CD4-positive, alpha-beta T cell treated with Interleukin-1 beta for 1 hour (primary cell): ENCODE measurements at regions not wholly inside any gene's neighbourhood (a gene's known extent, or its start where the extent isn't known, plus 50 kb on each side); places are given as distances from the start of the nearest gene placed in this dataset.

Experiments used
- DNase-seq, 2 donors: peaks; one replicate each; pipeline ENCODE4 v3.0.0-alpha.2; 2020 to 2022

DNA sequence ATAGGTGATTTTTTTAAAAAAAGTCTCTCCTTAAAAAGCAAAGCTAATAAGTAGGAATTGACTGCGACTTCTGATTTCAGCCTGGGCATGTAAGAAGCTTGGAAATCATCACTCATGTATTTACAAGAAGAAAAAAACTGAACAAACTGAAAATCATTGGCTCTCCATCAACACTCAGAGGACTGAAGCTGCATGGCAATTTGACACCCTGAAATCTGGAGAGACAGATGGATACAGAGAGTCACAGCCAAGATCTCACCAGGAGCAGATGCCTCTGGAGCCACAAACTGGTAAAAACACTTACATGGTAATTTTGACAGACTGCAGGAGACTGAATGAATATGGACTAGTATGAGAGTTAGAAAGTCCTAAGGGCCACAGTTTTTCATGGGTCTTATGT lies 191.2 kb upstream of the TCF21 start:
- no peak for DNase-seq

DNA sequence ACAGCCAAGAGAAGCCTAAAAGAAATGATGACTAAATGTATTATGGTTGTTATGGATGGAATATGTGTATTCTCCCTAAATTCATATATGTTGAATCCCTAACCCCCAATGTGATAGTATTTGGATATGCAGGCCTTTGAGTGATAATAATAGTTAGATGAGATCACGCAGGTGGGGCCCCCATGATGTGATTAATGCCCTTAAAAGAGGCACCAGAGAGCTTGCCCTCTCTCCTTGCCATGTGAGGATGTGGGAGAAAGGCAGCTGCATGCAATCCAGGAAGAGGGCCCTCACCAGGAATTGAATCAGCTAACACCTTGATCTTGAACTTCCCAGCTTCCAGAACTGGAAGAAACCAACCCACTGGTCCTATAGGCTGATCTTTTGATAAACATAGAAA lies 190.6 kb upstream of the TCF21 start:
- DNase-seq: no peak

DNA sequence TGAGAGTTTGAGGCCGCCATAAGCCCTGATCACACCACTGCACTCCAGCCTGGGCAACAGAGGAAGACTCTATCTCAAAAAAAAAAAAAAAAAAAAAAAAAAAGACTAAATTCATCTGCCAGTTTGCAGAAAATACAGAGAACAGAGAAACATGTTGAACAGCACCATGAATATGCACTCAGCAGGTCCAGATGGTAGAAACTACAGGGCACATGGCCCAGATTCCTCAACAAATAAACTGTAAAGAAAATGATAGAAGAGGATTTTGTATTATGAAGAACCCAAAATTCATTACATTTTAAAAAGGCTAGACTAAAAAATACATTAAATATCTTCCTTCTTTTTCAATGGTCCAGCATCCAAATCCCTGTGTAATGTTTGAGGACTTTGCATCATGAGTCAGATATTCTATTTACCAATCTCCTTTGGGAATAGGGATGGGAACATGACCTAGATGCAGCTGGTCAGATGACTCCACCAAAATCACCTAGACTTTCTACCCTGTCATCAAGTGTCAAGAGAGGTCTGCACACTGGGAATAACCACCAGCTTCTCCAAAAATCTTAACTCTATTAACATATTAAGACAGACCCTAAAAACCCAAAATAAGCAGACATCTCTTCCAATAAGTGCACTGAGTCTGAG lies 189.1 kb upstream of the TCF21 start:
- no peak for DNase-seq

DNA sequence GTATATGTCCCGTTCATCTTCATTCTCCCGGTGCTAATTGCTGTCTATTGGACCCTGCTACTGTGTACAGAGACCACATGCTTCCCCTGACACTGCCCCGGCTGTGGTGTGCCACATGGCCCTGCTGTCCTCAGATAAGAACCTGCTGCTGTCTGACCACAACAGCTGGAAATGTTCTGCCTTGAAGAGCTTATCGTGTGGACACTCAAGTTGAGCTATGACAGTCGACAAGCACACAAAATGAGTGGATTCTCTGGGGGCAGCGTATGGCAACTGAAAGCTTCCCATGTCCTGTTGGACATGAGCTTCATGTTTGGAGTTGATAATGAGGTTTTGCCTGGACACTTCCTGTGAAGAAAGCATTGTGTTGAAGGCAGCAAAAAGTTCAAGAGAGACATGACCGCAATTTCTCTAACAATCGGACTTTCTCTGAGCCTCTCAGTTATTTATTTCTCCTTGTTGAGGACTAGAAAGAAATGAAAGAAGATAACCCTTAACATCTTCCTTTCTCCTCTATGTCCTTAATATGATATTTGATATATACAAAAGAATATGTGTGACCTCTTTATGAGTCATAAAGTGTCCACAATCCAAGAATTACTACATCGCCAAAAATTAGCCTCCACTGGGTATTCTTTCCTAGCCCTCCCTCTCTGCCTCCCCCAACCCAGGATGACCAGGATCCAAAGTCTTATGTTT lies 187.1 kb upstream of the TCF21 start:
- no peak for DNase-seq

DNA sequence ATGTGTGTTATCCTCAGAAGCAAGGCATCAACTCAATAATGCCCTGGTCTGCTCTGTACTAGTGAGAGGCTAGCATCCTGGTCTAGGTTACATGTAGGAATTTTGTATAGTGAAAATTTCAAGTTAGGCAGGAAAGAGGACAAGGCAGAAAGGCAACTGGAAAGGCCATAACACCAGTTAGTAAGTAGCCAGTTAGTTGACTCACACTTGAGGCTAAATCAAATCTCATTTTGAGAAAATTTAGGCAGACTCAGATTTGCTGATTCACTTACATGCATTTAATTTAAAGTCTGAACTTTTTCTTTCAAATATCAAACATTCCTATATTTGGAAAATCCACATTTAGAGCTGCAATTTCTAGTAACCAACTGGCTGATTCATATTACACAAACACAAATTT lies 184.5 kb upstream of the TCF21 start:
- DNase-seq: no peak

DNA sequence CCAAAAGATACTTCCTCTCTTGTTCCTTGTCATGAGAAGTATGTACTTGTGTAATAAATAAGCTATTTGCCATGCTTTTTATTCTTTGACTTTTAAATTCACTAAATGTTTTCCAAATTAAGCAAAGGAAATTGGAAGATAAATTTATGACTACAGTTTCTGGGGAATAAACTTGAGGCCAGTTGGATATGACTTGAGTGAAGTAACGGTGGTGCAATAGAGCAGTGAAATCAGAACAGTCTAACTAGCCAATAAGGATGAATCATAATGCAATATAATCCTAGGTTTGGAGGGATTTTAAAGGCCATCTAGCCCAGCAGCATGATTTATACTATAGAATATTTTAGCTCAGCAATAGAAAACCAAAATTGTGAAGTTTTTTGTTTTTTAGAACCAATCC lies 183.8 kb upstream of the TCF21 start:
- DNase-seq: no peak

DNA sequence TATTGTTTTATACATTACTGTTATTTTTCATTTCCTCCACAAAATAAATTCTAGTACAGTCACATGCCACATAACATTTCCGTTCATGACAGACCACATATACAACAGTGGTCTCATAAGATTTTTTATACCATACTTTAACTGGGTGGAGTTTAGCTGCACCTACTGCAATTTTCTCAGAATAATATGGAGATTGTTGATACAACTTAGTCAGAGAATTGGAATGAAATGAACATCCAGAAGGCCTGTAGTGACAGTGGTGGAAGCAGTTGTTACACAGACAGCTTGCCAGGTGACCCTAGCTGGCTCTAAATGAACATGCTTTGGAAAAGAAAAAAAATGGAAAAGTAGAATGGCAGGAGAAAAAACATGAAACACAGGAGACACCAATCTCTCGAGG lies 183.2 kb upstream of the TCF21 start:
- DNase-seq: no peak

DNA sequence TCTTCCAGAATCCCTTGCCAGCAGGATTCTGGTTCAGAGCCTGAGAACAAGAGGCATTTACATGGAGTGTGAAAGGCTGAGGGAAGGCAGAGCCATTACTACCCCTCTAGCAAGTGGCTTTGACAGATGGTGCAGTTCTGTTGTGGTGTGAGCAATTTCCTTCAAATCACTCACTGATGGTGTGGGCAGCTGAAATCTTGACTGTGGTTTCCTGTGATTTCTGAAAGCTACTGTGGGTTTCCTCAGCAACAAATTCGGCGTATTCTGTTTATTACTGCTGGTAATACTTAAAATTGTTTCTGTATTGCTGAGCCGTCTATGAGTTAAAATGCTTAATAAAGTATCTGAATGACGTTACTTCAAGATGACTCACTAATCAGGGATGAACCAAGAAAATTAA lies 181.5 kb upstream of the TCF21 start:
- DNase-seq: peak in 1 of 2 donors; percentile 14

DNA sequence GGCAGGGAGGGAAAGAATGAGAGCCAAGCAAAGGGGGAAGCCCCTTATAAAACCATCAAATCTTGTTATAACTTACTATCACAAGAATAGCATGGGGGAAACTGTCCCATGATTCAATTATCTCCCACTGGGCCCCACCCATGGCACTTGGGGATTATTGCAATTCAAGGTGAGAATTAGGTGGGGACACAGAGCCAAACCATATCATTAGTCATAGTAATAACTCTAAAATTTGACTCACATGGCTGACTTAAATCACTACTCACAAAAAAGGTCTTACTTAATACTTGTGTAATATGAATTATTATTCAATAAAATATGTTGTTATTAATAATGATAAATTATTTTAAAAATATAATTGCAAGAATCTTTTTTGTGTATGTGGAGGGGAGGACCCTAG lies 178.1 kb upstream of the TCF21 start:
- no peak for DNase-seq

DNA sequence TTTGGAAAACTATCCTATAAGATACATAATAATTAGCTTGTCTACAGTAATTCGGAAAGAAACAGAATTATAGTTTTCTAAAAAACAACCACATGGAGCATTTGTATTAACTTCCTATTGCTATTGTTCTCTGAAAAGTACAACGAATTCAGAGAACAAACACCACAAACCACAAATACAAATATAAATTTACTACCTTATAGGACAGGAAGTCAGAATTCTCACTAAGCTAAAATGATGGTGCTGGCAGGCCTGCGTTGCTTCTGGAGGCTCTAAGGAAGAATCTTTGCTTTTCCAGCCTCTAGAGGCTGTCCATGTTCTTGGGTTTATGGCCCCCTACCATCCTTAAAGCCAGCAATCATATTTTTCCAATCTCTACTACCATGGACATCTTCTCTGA lies 173.6 kb upstream of the TCF21 start:
- no peak for DNase-seq

DNA sequence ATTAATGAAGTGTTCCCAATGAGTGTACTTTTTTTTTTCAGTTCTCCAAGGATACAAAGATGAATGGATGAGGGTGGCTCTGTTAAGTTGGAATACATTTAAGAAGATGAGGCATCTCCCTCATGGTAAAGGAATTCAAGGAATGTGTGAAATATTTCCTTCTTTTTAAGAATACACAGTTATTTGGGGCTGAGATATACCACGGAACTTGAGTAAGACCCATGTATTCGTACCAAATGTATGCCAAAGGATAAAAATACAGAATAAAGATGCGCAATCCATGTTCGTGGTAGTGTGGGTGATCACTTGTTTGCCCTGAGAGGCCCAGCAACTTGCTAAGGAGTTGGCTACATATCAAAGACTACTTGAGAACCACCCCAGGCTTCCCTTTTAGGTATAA lies 164.2 kb upstream of the TCF21 start:
- no peak for DNase-seq

DNA sequence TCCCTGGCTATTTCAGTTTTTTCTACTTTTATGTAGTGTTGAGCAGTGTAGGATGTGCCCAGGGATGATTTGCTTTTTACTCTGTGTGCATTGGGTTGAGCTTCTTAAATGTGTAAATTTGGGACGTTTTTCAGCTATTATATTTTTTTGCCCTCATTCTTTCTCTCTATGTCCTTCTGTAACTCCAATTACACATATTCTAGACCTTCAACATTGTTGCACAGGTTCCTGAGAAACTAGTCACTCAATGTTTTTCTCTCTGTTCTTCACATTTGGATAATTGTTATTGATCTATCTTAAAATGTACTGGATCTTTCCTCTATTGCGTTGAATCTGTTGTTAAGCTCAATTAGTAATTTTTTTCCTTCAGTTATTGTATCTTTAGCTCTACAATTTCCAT lies 162.7 kb upstream of the TCF21 start:
- DNase-seq: no peak

DNA sequence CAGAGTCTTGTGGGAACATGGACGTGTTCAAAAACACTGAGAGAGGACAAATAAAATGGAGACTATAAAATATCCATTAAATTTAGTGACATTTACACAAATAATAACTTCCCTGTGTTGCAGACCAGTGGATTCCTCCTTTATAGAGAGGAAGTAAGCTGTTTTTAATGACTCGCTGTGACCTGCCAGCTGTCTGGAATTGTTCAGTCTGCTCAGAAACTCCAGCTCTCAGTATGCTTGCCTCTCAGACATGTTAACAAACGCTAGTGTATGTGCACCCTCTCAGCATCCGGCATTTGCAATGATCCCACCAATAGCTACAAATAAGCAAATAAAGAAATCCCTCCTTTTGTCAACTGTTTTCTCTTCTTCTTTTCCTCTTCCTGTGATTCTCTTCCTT lies 158.0 kb upstream of the TCF21 start:
- no peak for DNase-seq

DNA sequence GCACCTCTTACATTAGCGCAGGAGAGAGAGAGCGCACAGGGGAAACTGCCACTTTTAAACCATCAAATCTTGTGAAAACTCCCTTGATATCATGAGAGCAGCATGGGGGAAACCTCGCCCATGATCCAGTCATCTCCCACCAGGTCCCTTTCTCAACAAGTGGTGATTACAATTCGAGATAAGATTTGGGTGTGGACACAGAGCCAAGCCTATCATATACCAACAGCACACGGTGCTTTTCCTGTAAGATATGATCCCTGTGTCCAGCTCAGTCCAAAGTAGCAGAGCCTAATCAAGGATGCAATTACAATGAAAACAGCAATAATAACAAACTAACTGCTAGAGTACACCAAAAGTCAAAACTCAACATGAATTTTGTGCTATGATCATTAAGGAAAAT lies 148.7 kb upstream of the TCF21 start:
- DNase-seq: no peak

DNA sequence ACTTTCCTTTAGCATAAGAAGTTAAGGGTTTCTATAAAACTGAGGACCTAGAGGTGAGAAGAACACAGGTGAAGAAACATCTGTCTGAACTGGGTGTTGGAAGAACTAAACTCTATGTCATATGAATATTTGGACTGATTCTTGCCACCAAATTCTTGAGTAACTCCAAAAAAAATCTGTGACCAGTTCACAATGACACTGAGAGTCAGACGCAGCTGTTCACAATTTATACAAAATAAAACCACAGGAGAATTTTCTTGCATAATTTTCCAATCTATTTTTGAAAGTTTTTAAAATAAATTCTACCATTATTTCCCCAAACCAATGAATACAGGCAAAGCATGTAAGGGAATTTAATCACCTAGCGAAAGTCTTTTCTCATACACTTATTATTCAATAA lies 148.1 kb upstream of the TCF21 start:
- no peak for DNase-seq

DNA sequence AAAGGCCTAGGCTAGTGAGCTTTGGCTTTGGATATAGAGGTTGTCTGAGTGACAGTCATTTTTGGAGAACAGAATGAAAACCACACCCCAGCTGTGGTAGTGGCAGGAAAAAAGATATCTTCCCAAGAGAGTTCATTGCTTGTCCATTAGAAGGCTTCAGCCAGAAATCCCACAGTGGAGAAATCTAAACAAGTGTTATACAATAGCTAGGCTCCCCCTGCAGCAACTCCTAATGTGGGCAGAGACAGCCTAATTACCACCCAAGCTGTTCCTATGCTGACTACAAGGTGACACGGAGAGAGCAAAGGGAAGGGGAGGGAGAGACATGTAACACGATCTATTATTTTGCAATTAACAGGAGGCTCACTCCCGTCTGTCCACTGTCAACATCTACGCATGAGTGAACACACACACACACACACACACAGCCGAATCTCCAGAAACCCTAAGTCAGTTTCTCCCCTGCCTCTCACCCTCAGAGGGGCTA lies 147.5 kb upstream of the TCF21 start:
- DNase-seq: no peak

DNA sequence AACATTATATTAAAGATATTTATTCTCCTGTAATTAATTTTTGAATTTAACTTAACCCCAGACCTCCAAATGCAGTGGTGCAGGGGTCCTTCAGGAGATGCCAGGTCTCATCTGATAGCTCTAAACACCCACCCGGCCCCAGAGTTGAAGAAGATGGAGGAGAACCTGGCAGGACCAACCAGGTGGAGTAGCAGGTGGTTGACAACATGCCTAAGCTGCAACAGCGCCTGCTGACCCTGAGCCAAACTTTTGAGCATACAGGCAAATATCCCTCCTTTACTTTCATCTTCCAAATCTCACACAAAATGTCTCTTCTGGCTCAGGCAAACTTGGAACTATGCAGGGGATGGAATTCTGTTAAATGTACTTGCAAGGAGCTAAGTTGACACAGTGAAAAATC lies 145.3 kb upstream of the TCF21 start:
- DNase-seq: no peak

DNA sequence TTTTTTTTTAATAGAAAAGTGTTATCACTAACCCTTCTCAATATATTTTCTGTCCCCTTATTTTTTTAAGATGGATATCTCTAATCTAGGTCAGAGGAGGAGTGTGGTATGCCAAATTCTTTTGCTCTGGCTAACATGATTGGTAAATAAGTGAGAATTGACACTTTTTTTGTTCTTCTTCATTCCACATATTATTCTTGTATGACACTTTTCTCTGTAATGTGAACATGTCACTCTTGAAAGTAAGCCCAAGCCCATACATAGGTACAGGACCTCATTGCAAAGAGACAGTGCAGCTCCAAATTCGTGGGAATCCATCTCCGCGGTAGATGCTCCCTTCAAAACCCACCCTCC lies 142.5 kb upstream of the TCF21 start:
- no peak for DNase-seq

DNA sequence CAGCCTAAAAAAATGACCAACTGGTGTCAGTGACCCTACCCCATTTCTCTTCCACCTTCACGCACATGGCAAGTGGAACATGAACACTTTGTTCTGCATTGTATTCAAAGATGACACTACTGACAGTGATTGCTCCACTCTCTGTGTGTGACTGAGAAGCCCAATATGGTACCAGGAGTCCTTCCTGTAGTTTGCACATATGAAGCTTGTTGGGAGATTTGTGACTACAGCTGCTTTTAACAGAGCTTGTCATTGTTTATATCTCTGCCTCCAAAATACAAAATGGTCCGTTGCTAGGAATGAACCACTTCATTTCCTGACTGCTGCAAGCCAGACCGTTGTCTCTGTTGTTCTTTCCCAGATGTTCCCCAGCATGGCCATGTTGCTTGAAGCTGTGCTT lies 140.3 kb upstream of the TCF21 start:
- DNase-seq: no peak

DNA sequence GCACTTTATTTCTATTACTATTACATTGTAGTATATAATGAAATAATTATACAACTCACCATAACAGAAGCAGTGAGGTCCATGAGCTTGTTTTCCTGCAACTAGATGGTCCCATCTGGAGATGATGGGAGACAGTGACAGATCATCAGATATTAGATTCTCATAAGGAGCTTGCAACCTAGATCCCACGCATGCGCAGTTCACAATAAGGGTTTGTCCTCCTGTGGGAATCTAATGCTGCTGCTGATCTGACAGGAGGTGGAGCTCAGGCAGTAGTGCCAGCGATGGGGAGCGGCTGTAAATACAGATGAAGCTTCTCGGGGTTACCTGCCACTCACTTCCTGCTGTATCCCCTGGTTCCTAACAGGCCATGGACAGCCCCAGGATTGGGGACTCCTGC lies 139.5 kb upstream of the TCF21 start:
- DNase-seq: no peak

DNA sequence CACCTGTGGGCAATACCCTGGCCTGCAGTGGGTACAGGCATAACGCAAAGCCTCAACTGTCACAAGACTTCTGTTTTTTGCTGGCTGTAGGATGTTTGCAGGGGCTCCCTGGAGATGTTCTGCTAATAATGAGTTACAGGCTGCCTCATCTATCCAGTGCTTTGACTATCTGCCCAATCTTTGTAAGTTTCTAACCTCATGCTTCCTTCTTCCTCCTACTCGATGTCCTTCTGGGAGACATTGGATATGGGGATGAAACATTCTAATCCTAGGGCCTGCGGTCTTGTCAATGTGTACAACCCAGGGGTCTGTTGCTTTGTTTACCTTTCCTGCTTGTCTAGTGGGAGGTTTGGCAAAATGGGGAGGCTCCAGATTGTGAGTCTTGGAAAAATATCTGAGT lies 136.8 kb upstream of the TCF21 start:
- no peak for DNase-seq

DNA sequence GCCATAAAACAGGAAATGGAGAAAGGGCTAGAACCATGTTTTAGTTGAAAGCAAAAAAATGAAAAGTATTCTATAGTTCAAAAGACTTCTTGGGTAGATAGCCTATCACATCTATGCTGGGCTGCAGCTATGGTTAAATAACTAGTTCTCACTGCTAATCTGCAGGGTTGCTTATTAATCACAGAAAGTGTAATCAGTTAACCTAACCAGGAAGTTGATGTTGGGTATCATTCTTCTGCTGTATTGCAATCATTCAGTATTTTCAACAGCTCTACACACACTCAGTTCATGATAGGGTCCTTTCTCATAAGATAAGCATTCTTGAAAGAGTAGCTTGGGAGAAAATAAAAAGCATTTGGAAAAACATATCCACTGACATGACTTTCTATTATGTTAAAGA lies 135.2 kb upstream of the TCF21 start:
- DNase-seq: no peak

DNA sequence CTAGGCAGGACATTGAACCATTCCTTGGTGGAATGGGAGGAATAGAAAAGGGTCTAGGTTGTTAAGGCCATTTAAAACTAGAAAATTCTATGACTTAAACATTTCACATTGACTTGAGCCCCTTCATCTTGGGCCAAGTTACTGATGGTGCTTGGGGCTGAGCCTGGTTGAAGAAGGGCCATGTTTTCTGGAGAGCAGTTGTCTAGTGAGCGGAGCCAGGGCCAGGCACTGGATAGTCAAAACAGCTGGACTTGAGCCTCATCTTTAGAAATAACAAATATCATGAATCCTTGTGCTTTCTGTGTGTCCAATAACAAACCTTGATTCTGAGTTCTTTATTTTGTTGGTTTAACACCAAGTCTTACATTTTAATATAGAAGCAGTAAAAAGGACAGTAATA lies 134.6 kb upstream of the TCF21 start:
- no peak for DNase-seq

DNA sequence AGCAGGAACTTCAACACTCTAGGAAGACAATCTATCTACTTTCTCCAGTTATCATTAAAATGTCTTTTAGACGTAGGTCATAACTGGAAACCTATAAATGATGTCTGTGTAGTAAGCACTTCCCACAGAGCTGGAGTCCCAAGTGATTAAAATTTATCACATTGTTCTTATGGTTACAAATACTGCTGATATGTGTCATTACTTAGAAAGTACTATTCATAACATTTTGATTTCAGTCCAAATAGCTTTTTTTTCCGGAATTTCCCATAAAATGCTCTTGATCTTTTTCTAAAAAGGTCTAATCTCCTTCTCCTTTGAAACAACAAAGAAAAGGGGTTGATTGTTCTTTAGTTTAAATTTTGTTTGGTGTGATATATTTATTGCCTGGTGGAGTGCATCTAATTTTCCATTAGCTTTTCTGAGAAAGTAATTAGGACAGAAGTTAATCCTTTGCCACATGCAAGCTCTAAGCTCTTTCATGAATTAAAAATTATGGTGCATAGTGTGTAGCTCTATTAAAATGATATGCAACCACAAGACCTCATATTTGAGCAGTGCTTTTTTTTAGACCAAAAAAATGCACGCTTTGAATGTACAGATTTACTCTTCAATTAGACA lies 132.7 kb upstream of the TCF21 start:
- DNase-seq: no peak

DNA sequence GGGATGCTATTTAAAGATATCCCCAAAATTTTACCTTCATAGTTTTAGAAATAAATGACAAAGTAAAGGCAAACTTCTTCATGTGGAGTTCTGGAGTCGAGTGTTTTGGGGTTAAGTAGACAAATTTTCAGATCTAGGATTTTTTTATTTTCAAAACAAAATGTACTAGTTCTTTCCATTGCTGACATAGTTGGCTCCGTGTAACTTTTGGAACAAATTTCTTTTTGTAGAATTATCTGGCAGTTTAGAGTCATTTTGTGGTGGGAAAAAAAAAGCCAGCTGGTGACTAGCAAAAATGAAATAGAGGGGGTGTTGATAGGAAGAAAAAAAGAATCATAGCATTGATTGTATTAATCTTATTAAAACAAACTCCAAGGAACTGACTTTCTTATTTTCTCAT lies 131.6 kb upstream of the TCF21 start:
- DNase-seq: no peak
